ENCODE measurements at regions not wholly inside any gene's neighbourhood (a gene's known extent, or its start where the extent isn't known, plus 50 kb on each side); places are given as distances from the start of the nearest gene placed in this dataset.
"Not testable (repeated sequence)": the region's sequence is repeated elsewhere in the genome, so short reads cannot be mapped to it uniquely, and the experiment has no call there.

- no peak overlapping the region for H3K4me2 ChIP-seq
- WGBS (ENCODE audit: low lambda C conversion rate), result 30% methylated on average over 9 of the region's 9 CpGs
- no peak for DNase-seq
- no peak overlapping the region for H3K27ac ChIP-seq (ENCODE audit: low read depth in 2 of 2, low read length in 1 of 2)
- no peak for TF ChIP-seq CHD2 (IDR thresholded peaks at IDR 0.05; ENCODE audit: low read length, partially characterized antibody)
- no peak for TF ChIP-seq FOSL2 (IDR thresholded peaks at IDR 0.05; ENCODE audit: borderline replicate concordance, low read depth)
- no peak for TF ChIP-seq EZH2phosphoT487 (IDR thresholded peaks at IDR 0.05; ENCODE audit: borderline replicate concordance, low read depth)
- TF ChIP-seq GATA2 (CRISPR knock-in tag; IDR thresholded peaks at IDR 0.05), result no peak
- TF ChIP-seq EP300 (IDR thresholded peaks at IDR 0.05; ENCODE audit: borderline replicate concordance in 1 of 2, low read depth in 1 of 2, low read length in 1 of 2), result no peak
- no peak for TF ChIP-seq MAX (IDR thresholded peaks at IDR 0.05; ENCODE audit: low read depth)
- TF ChIP-seq CTCF (IDR thresholded peaks at IDR 0.05), result no peak
- TF ChIP-seq RCOR1 (IDR thresholded peaks at IDR 0.05; ENCODE audit: low read length), result no peak
- H3K27me3 ChIP-seq (ENCODE audit: insufficient read depth), result no peaks in the 10 kb centered on the region
- no peaks in the 10 kb centered on the region for H3K36me3 ChIP-seq (replicated peaks in 1 of 2; ENCODE audit: control insufficient read depth in 1 of 2, insufficient read depth in 2 of 2, low read length in 1 of 2)
- no peaks in the 10 kb centered on the region for H3K79me2 ChIP-seq (ENCODE audit: insufficient read depth)
- no peak overlapping the region for H2AFZ ChIP-seq (ENCODE audit: low read depth)
- peaks cover 11% of the 10 kb centered on the region for H3F3A ChIP-seq (replicated peaks; ENCODE audit: insufficient read depth)
- H3K4me3 ChIP-seq (ENCODE audit: low read depth in 2 of 2, low read length in 1 of 2), result no peak overlapping the region
- no peak overlapping the region for H3K9ac ChIP-seq
- no peaks in the 10 kb centered on the region for H3K9me2 ChIP-seq
- H4K20me1 ChIP-seq (ENCODE audit: insufficient read depth), result no peaks in the 10 kb centered on the region
- no peaks in the 10 kb centered on the region for H3K9me3 ChIP-seq
- H3K4me1 ChIP-seq (ENCODE audit: control insufficient read depth in 1 of 2, insufficient read depth in 2 of 2, low read depth in 1 of 2, low read length in 1 of 2), result peaks cover 0 to 5% of the 10 kb centered on the region in 2 experiments; a peak in 1 of 4 replicates
- ChIA-PET CTCF (no interaction called here), POLR2A (no interaction called here)
Measured at GRCh38 chr4:3599951-3600350, 67.7 kb upstream of the LRPAP1 start.

GRCh38 chr4:3598695-3599227 lies 66.5 kb upstream of the LRPAP1 start:
- H3F3A ChIP-seq (replicated peaks; ENCODE audit: insufficient read depth), result peaks cover 11% of the 10 kb centered on the region
- H3K79me2 ChIP-seq (ENCODE audit: insufficient read depth), result no peaks in the 10 kb centered on the region
- H3K9me3 ChIP-seq, result no peaks in the 10 kb centered on the region
- 43% methylated on average over 8 of the region's 8 CpGs for WGBS (ENCODE audit: low lambda C conversion rate)
- ChIA-PET CTCF (no interaction called here), POLR2A (no interaction called here)
- no peak overlapping the region for H3K4me2 ChIP-seq
- TF ChIP-seq MEF2A (IDR thresholded peaks at IDR 0.05; ENCODE audit: borderline replicate concordance, low read depth) (no peak), NRF1 (IDR thresholded peaks at IDR 0.05; ENCODE audit: low read depth, low read length) (no peak), SIN3A (IDR thresholded peaks at IDR 0.05; ENCODE audit: borderline replicate concordance, low read depth, low read length) (no peak)
- TF ChIP-seq, protein P1, sequence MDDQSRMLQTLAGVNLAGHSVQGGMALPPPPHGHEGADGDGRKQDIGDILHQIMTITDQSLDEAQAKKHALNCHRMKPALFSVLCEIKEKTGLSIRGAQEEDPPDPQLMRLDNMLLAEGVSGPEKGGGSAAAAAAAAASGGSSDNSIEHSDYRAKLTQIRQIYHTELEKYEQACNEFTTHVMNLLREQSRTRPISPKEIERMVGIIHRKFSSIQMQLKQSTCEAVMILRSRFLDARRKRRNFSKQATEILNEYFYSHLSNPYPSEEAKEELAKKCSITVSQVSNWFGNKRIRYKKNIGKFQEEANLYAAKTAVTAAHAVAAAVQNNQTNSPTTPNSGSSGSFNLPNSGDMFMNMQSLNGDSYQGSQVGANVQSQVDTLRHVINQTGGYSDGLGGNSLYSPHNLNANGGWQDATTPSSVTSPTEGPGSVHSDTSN (IDR thresholded peaks at IDR 0.05), result no peak
- TF ChIP-seq, protein P2, sequence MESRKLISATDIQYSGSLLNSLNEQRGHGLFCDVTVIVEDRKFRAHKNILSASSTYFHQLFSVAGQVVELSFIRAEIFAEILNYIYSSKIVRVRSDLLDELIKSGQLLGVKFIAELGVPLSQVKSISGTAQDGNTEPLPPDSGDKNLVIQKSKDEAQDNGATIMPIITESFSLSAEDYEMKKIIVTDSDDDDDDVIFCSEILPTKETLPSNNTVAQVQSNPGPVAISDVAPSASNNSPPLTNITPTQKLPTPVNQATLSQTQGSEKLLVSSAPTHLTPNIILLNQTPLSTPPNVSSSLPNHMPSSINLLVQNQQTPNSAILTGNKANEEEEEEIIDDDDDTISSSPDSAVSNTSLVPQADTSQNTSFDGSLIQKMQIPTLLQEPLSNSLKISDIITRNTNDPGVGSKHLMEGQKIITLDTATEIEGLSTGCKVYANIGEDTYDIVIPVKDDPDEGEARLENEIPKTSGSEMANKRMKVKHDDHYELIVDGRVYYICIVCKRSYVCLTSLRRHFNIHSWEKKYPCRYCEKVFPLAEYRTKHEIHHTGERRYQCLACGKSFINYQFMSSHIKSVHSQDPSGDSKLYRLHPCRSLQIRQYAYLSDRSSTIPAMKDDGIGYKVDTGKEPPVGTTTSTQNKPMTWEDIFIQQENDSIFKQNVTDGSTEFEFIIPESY (IDR thresholded peaks at IDR 0.05; ENCODE audit: borderline replicate concordance, low read depth), result no peak
- TF ChIP-seq, protein P3, sequence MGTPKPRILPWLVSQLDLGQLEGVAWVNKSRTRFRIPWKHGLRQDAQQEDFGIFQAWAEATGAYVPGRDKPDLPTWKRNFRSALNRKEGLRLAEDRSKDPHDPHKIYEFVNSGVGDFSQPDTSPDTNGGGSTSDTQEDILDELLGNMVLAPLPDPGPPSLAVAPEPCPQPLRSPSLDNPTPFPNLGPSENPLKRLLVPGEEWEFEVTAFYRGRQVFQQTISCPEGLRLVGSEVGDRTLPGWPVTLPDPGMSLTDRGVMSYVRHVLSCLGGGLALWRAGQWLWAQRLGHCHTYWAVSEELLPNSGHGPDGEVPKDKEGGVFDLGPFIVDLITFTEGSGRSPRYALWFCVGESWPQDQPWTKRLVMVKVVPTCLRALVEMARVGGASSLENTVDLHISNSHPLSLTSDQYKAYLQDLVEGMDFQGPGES (IDR thresholded peaks at IDR 0.05; ENCODE audit: low read depth, low read length), result no peak
- H2AFZ ChIP-seq (ENCODE audit: low read depth), result no peak overlapping the region
- no peaks in the 10 kb centered on the region for H3K27me3 ChIP-seq (ENCODE audit: insufficient read depth)
- no peak overlapping the region for H3K9ac ChIP-seq
- H3K4me3 ChIP-seq (ENCODE audit: low read depth in 2 of 2, low read length in 1 of 2), result no peak overlapping the region
- peaks cover 0 to 5% of the 10 kb centered on the region in 2 experiments; a peak in 1 of 4 replicates for H3K4me1 ChIP-seq (ENCODE audit: control insufficient read depth in 1 of 2, insufficient read depth in 2 of 2, low read depth in 1 of 2, low read length in 1 of 2)
- no peaks in the 10 kb centered on the region for H3K9me2 ChIP-seq
- H3K36me3 ChIP-seq (replicated peaks in 1 of 2; ENCODE audit: control insufficient read depth in 1 of 2, insufficient read depth in 2 of 2, low read length in 1 of 2), result no peaks in the 10 kb centered on the region
- no peak overlapping the region for H3K27ac ChIP-seq (ENCODE audit: low read depth in 2 of 2, low read length in 1 of 2)
- DNase-seq, result no peak
- no peaks in the 10 kb centered on the region for H4K20me1 ChIP-seq (ENCODE audit: insufficient read depth)

DNA sequence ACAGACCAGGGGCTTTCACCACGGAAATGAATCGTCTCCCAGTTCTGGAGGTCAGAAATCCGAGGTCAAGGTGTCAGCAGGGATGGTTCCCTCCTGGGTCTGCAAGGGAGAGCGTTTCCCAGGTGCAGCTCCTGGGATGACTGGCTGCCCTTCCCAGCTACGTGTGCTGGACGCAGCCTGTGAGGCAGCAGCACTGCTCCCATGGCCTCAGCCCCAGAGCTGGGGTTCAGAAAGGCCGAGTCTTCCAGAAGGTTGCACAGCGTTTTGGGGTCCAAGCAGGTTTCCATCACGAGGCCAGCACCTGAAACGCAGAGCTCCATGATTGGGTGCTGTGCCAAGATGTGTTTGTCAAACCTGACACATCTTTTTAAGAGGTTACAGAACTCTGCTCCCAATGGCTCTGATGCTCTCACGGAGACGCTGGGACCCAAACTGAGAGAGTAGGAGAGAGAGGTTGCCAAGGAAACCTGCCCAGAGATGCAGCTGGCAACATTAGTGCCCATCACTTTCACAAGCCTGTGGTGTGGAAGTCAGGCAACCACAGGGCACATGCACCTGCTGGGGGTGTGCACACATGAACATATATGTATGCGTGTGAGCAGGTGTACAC lies 65.8 kb upstream of the LRPAP1 start:
- WGBS (ENCODE audit: low lambda C conversion rate), result 60% methylated on average over 6 of the region's 13 CpGs
- H3K4me1 ChIP-seq (ENCODE audit: control insufficient read depth in 1 of 2, insufficient read depth in 2 of 2, low read depth in 1 of 2, low read length in 1 of 2); H3K27me3 ChIP-seq (ENCODE audit: insufficient read depth); H3K9ac ChIP-seq; POLR2A ChIA-PET; DNase-seq; H3K79me2 ChIP-seq (ENCODE audit: insufficient read depth); CTCF ChIA-PET; H3K9me2 ChIP-seq; H4K20me1 ChIP-seq (ENCODE audit: insufficient read depth); H3K4me2 ChIP-seq; H3K4me3 ChIP-seq (ENCODE audit: low read depth in 2 of 2, low read length in 1 of 2); H2AFZ ChIP-seq (ENCODE audit: low read depth); H3K27ac ChIP-seq (ENCODE audit: low read depth in 2 of 2, low read length in 1 of 2); H3K9me3 ChIP-seq; H3K36me3 ChIP-seq (replicated peaks in 1 of 2; ENCODE audit: control insufficient read depth in 1 of 2, insufficient read depth in 2 of 2, low read length in 1 of 2): not testable (repeated sequence)
- peaks cover 11% of the 10 kb centered on the region for H3F3A ChIP-seq (replicated peaks; ENCODE audit: insufficient read depth)
